Astrocyte (in vitro differentiated cells and primary cell): ENCODE measurements at regions not wholly inside any gene's neighbourhood (a gene's known extent, or its start where the extent isn't known, plus 50 kb on each side); places are given as distances from the start of the nearest gene placed in this dataset.

Source experiments
- DNase-seq: peaks from one replicate; pipeline ENCODE4 v3.0.0-alpha.2; 2010; ENCODE audit warnings: low read depth
- FAIRE-seq: peaks from 2 replicates; lab custom pipeline; 2011; peaks lifted over from hg19 to GRCh38; lab: Jason Lieb, UNC
- H2AFZ ChIP-seq: 2 replicates; pipeline ENCODE4 v1.6.0; 2012; ENCODE audit warnings: low read depth, low read length, inconsistent platforms
- H3K27ac ChIP-seq: 2 replicates; pipeline ENCODE4 v1.5.1; 2011; ENCODE audit warnings: low read depth, low read length, inconsistent platforms
- H3K27me3 ChIP-seq: 2 replicates; pipeline ENCODE4 v1.6.0; 2011; ENCODE audit warnings: low read length, inconsistent platforms; ENCODE audit not compliant: insufficient read depth
- H3K36me3 ChIP-seq: 2 replicates; pipeline ENCODE4 v1.5.1; 2011; ENCODE audit warnings: low read length, inconsistent platforms; ENCODE audit not compliant: insufficient read depth
- H3K4me1 ChIP-seq: 2 replicates; pipeline ENCODE4 v1.5.1; 2011; ENCODE audit warnings: low read length, inconsistent platforms; ENCODE audit not compliant: insufficient read depth
- H3K4me2 ChIP-seq: 2 replicates; pipeline ENCODE4 v1.6.0; 2012; ENCODE audit warnings: low read length, inconsistent platforms
- H3K4me3 ChIP-seq: 2 replicates; pipeline ENCODE4 v1.5.1; 2011; ENCODE audit warnings: low read depth, mild to moderate bottlenecking, low read length, inconsistent platforms; ENCODE audit not compliant: insufficient read depth
- H3K79me2 ChIP-seq: 2 replicates; pipeline ENCODE4 v1.6.0; 2012; ENCODE audit warnings: mild to moderate bottlenecking, low read length, inconsistent platforms; ENCODE audit not compliant: insufficient read depth
- H3K9ac ChIP-seq: 2 replicates; pipeline ENCODE4 v1.6.0; 2012; ENCODE audit warnings: mild to moderate bottlenecking, low read length, inconsistent platforms
- H3K9me3 ChIP-seq: 2 replicates; pipeline ENCODE4 v1.5.1; 2012; ENCODE audit warnings: low read depth, mild to moderate bottlenecking, low read length, inconsistent platforms; ENCODE audit not compliant: insufficient read depth
- H4K20me1 ChIP-seq: 2 replicates; pipeline ENCODE4 v1.6.0; 2012; ENCODE audit warnings: low read length, inconsistent platforms; ENCODE audit not compliant: insufficient read depth
- H3K27ac Mint-ChIP-seq: one replicate; pipeline ENCODE4 v1.8.0; 2021; ENCODE audit warnings: mild to moderate bottlenecking, mixed read lengths; ENCODE audit not compliant: unreplicated experiment
- H3K27me3 Mint-ChIP-seq: one replicate; pipeline ENCODE4 v1.8.0; 2021; ENCODE audit warnings: low read depth, mixed read lengths; ENCODE audit not compliant: unreplicated experiment
- H3K36me3 Mint-ChIP-seq: one replicate; pipeline ENCODE4 v1.8.0; 2021; ENCODE audit warnings: low read depth, mixed read lengths; ENCODE audit not compliant: unreplicated experiment
- H3K4me1 Mint-ChIP-seq: one replicate; pipeline ENCODE4 v1.8.0; 2021; ENCODE audit warnings: low read depth, mixed read lengths; ENCODE audit not compliant: unreplicated experiment
- H3K4me3 Mint-ChIP-seq: one replicate; pipeline ENCODE4 v1.8.0; 2021; ENCODE audit warnings: mild to moderate bottlenecking, moderate library complexity, mixed read lengths; ENCODE audit not compliant: unreplicated experiment
- H3K9me3 Mint-ChIP-seq: one replicate; pipeline ENCODE4 v1.8.0; 2021; ENCODE audit warnings: mild to moderate bottlenecking, mixed read lengths; ENCODE audit not compliant: unreplicated experiment
- EZH2 ChIP-seq: IDR thresholded peaks from 2 replicates; pipeline ENCODE4 v1.6.1; 2012; ENCODE audit warnings: mild to moderate bottlenecking, low read length, inconsistent platforms; ENCODE audit not compliant: insufficient read depth
- TF ChIP-seq, protein P1 (sequence below): IDR thresholded peaks from 2 replicates; pipeline ENCODE4 v1.5.1; 2011; ENCODE audit warnings: low read depth, mild to moderate bottlenecking, inconsistent platforms, low read length, moderate library complexity; ENCODE audit not compliant: insufficient read depth

- no peak for TF ChIP-seq EZH2
- TF ChIP-seq, protein P1, sequence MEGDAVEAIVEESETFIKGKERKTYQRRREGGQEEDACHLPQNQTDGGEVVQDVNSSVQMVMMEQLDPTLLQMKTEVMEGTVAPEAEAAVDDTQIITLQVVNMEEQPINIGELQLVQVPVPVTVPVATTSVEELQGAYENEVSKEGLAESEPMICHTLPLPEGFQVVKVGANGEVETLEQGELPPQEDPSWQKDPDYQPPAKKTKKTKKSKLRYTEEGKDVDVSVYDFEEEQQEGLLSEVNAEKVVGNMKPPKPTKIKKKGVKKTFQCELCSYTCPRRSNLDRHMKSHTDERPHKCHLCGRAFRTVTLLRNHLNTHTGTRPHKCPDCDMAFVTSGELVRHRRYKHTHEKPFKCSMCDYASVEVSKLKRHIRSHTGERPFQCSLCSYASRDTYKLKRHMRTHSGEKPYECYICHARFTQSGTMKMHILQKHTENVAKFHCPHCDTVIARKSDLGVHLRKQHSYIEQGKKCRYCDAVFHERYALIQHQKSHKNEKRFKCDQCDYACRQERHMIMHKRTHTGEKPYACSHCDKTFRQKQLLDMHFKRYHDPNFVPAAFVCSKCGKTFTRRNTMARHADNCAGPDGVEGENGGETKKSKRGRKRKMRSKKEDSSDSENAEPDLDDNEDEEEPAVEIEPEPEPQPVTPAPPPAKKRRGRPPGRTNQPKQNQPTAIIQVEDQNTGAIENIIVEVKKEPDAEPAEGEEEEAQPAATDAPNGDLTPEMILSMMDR, result no peak
- Histone ChIP-seq H2AFZ (no peak overlapping the region), H3K27me3 (no peaks in the 10 kb centered on the region), H3K4me1 (no peaks in the 10 kb centered on the region), H3K9me3 (peaks cover 3% of the 10 kb centered on the region), H3K4me2 (no peak overlapping the region), H4K20me1 (no peaks in the 10 kb centered on the region), H3K36me3 (no peaks in the 10 kb centered on the region), H3K4me3 (no peak overlapping the region), H3K79me2 (no peaks in the 10 kb centered on the region), H3K9ac (no peak overlapping the region), H3K27ac (no peak overlapping the region)
- H3K27me3 Mint-ChIP-seq, result peaks cover 71% of the 10 kb centered on the region
- H3K9me3 Mint-ChIP-seq, result no peaks in the 10 kb centered on the region
- H3K4me1 Mint-ChIP-seq, result no peaks in the 10 kb centered on the region
- no peak for DNase-seq
- H3K4me3 Mint-ChIP-seq, result no peak overlapping the region
- no peaks in the 10 kb centered on the region for H3K36me3 Mint-ChIP-seq
- H3K27ac Mint-ChIP-seq, result no peak overlapping the region
- FAIRE-seq, result no peak
These were observed 196.6 kb downstream of the UQCRFS1 start for GRCh38 chr19:29016353-29016752.

DNA sequence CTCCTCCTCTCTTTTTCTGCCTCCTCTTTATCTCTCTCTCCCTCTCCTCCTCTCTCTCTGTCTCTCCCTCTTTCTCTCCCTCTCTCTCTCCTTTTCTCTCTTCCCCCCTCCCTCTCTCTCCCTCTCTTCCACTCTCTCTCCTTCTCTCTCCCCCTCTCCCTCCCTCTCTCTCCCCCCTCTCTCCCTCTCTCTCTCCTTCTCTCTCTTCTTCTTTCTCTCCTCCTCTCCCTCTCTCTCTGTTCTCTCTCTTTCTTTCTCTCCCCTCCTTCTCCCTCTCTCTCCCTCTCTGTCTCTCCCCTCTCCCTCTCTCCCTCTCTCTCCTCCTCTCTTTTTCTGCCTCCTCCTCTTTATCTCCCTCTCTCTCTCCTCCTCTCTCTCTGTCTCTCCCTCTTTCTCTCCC lies 197.4 kb downstream of the UQCRFS1 start:
- no peak overlapping the region for H3K4me2 ChIP-seq
- DNase-seq, result no peak
- H2AFZ ChIP-seq, result no peak overlapping the region
- H3K36me3 ChIP-seq, result no peaks in the 10 kb centered on the region
- H3K36me3 Mint-ChIP-seq, result no peaks in the 10 kb centered on the region
- H3K4me1 ChIP-seq, result no peaks in the 10 kb centered on the region
- H3K79me2 ChIP-seq, result no peaks in the 10 kb centered on the region
- H3K27me3 Mint-ChIP-seq, result peaks cover 64% of the 10 kb centered on the region
- H3K9ac ChIP-seq, result no peak overlapping the region
- TF ChIP-seq EZH2, result no peak
- TF ChIP-seq, protein P1, result no peak
- peaks cover 3% of the 10 kb centered on the region for H3K9me3 ChIP-seq
- H3K9me3 Mint-ChIP-seq, result no peaks in the 10 kb centered on the region
- no peaks in the 10 kb centered on the region for H3K27me3 ChIP-seq
- H3K27ac ChIP-seq, result no peak overlapping the region
- no peaks in the 10 kb centered on the region for H4K20me1 ChIP-seq
- H3K27ac Mint-ChIP-seq, result no peak overlapping the region
- no peak for FAIRE-seq
- H3K4me3 ChIP-seq, result no peak overlapping the region
- H3K4me1 Mint-ChIP-seq, result no peaks in the 10 kb centered on the region
- no peak overlapping the region for H3K4me3 Mint-ChIP-seq

- no peak overlapping the region for H3K4me3 Mint-ChIP-seq
- no peaks in the 10 kb centered on the region for H3K4me1 Mint-ChIP-seq
- FAIRE-seq (no peak), DNase-seq (no peak)
- no peak overlapping the region for H3K27ac Mint-ChIP-seq
- Histone ChIP-seq H3K4me1 (no peaks in the 10 kb centered on the region), H3K4me3 (no peak overlapping the region), H3K4me2 (no peak overlapping the region), H3K9me3 (peaks cover 3% of the 10 kb centered on the region), H4K20me1 (no peaks in the 10 kb centered on the region), H3K27me3 (no peaks in the 10 kb centered on the region), H2AFZ (no peak overlapping the region), H3K27ac (no peak overlapping the region), H3K79me2 (no peaks in the 10 kb centered on the region), H3K9ac (no peak overlapping the region), H3K36me3 (no peaks in the 10 kb centered on the region)
- H3K27me3 Mint-ChIP-seq, result peaks cover 62% of the 10 kb centered on the region
- TF ChIP-seq, protein P1, result no peak
- TF ChIP-seq EZH2, result no peak
- no peaks in the 10 kb centered on the region for H3K36me3 Mint-ChIP-seq
- H3K9me3 Mint-ChIP-seq, result no peaks in the 10 kb centered on the region
These were observed 198.0 kb downstream of the UQCRFS1 start for GRCh38 chr19:29014857-29015436.
